ENCODE measurements at regions not wholly inside any gene's neighbourhood (a gene's known extent, or its start where the extent isn't known, plus 50 kb on each side); places are given as distances from the start of the nearest gene placed in this dataset.

DNA sequence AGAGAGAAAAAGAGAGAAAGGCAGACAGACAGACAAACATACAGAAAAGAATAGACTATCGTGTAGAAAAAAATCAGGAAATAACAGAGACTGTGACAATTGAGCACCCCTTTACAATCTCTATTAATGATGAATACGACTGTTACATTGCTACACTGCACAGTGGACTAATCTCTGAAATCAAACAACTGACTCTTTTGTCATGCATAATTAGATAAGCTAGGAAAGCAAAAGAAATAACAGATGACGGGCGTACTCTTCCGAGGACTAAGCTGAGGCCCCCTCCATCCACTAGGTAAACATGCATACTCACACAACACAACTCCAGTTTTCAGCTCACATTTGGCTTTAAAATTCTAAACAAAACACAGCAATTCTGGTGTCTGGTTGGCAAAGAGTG, 267.0 kb downstream of the NOL4 start:
- DNase-seq (ENCODE audit: low spot score): no peak

DNA sequence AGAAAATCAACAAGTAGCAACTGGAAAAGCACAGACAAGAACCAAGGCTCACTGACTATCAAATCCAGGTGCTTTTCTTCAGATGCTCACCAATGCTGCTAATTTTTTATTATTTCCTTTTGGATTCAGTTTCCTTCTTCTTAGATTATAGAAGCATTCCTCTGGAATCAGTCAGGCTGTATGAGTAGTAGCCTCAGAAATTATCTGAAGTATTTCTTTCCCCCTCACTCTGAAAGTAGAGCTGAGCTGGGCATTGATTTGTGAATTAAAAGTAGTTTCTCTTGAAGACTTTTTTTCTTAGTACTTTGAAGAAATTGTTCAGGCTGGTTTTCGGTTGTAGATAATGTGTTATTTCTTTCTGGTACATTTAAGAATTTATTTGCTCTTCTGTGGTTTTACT, 273.7 kb downstream of the NOL4 start:
- no peak for DNase-seq (ENCODE audit: low spot score)

DNA sequence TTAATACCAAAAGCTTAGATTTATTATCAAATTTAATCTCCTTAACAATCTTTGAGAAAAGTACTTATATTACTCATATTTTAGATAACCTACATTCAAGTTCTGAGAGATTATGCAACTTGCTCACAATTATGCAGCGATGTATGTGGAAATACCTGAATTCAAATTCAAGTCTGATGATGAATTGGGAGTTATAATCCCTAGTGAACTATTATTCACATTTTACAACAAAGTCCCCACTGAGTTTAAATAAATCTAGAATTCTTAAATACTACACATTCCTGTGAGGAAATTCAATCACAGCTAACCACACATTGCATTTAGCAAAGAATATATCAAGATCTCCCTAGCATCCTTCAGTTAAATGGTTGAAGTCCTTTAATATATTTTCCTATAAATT, 278.4 kb downstream of the NOL4 start:
- DNase-seq (ENCODE audit: low spot score): no peak

DNA sequence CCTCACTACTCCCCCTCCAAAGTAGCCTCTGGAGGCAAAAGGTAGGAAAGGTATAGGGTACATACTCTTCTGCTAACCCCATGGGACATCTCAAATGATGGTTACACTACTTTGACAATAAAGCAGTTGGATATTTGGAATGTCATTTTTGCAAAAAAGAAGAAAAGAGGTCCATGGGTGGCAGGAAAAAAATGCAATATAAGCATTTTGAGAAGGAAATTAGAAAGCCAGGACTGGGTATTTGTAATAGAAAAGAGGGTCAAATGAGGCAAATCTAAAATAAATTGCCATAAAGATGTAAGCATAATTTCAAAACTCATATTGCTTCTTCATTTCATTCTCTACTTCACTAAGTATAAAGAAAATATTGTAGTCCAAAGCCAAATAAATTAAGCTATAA, 280.2 kb downstream of the NOL4 start:
- no peak for DNase-seq (ENCODE audit: low spot score)

DNA sequence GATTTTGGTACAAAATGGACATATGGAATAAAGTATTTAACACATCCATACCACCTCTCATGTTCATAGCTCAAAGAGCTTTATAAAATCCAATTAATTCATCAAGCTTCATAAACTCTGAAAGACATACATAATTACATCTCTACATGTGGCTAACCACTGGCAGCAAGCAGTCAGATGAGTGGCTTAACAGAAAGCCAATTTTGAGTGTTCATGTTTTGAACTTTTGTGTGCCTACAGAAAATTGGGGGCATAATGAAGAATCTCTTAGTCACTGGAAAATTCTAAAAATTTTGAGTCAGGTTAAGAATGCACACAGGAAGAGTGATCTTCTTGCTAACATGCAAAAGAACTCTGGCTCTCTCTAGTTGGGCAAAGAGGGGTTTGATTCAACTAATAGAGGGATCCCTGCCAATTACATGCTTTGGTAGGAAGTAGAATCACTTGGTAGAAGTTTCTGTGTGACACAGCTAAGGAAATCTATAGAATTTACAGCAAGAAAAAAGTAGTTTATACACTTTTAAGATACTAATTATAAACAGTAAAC, 287.4 kb downstream of the NOL4 start:
- no peak for DNase-seq (ENCODE audit: low spot score)

DNA sequence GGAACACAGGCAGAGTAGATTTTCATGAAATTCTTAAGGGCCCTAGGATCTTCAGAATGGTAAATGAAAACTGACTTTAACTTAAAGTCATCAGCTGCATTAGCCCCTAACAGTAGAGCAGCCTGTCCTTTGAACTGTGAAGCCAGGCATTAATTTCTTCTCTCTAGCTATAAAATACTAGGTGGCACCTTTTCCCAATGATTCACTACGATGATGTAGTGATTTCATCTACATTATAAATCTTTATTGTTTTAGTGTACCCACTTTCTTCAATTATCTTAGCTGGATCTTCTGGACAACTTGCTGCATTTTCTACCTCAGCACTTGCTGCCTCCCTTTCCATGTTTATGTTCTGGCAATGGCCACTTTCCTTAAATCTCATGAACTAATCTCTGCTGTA, 290.5 kb downstream of the NOL4 start:
- no peak for DNase-seq (ENCODE audit: low spot score)

DNA sequence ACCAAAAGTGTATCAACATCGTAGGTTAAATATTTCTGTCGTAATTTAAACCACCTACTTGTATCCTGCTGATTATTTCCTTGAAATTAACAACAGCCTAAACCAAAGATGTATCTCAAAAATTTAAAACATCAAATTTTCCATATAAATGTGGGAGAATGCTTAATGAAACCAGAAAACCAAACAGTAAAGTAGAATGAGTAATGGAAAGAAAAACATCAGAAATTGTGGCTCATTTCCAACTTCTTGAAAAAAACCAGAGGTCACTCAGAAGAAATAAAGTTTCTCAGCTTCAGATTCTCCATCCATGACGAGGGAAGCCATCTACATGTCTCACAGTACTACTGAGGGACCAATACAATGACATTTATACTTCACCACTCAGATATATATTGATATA, 296.5 kb downstream of the NOL4 start:
- DNase-seq (ENCODE audit: low spot score): no peak

DNA sequence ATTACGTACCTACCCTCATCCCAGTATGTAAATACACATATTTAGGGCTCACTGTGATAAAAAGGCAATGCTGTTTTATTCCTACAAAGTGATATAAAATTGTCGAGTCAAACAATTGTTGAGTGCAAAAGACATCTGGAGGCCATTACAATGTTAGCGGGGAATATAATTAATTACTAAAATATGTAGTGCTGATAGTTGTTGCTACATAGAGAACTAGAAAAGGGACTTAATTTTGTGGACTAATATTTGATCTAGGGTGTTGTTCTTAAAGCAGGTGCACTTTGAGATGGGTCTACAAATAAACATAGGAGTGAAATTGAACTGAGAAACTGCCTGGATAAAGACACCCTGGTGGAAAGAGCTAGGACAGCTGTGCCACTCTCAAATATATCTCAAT, 300.1 kb downstream of the NOL4 start:
- no peak for DNase-seq (ENCODE audit: low spot score)

DNA sequence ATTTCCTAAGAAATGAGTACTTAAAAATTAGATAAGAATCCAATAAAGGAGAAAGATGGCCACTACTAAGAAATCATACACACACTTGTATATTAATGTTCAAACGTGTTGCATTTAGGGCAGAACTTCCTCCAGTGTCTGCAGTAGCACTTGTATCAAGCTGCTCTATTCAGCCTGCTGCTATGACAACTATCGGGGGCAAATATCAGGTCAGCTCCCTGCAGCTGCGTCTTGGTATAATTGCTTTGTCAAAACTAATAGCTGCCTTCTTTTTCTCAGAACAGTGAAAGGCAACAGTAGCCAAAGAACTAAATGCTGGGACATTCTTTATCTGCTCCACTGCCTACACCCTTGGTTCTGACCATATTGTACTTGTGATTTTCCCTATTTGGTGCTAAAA, 300.7 kb downstream of the NOL4 start:
- no peak for DNase-seq (ENCODE audit: low spot score)

DNA sequence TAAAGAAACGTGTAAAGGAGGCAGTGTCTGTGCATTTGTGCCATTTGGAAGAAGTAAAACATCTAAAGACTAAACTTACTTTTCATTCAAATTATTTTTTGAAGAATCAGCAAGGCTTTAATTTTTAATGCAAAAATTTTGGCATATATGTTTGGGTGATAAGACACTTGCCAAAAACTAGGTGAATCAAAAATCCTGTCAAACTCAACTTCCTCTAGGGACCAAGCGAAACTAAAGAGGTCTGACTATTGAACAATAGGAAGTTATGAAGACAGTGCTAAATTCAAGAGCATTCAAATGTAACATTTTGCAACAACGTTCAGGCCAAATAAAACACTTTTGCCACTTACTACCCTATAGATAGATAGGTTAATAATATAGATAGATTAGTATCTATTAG, 306.1 kb downstream of the NOL4 start:
- DNase-seq (ENCODE audit: low spot score): no peak

DNA sequence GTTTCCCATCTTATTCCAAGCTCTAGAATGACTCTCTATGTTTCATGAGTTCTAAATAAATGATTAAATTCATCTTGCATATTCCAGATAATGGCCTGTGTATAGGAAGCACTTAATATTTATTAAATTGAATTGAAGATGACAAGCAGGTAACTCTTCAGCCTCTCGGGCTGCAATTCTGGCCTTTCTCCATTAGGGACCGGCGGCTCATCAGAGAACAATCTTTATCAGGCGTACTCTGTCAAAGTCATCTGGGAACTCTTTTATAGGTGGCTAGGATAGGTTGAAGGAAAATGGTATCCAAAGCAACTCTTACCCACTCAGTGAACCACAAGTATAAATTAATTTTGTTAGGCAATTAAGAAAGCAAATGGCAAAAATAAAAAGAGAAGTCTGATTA, 308.5 kb downstream of the NOL4 start:
- no peak for DNase-seq (ENCODE audit: low spot score)

DNA sequence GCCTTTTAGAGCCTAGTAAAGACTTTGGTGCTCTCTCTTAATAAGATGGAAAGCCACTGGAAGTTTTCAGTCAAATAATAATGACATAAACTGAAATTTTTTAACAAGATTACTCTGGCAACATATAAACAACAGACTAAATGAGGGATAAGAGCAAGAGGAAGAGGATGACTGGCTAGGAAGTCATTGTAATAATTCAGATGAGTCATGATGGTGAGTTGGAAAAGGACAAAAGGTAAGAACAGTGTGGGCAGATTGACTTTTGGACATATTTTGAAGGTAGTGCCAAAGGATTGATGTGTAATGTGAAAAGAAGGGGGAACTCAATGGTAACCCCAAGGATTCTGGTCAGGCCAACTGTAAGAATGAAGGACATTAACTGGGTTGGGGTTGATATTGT, 310.3 kb downstream of the NOL4 start:
- no peak for DNase-seq (ENCODE audit: low spot score)

DNA sequence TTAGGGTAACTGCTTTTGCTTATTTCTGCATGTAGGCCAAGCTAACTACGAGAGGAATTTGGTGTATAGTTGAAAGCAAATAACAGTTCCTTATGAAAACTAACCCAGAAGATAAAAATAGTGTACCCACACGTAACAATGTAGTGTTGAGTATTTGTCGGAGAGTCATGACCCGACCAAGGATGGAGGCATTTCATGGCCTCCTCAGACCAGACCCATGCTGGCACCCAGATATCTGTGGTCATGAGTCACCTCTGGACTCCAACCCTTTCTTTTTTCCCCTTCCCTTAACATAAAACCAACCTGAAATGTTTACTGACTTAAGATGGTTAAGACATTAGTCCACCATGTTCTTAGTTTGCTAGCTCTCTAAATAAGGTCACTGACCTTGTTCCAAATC, 318.7 kb downstream of the NOL4 start:
- no peak for DNase-seq (ENCODE audit: low spot score)

DNA sequence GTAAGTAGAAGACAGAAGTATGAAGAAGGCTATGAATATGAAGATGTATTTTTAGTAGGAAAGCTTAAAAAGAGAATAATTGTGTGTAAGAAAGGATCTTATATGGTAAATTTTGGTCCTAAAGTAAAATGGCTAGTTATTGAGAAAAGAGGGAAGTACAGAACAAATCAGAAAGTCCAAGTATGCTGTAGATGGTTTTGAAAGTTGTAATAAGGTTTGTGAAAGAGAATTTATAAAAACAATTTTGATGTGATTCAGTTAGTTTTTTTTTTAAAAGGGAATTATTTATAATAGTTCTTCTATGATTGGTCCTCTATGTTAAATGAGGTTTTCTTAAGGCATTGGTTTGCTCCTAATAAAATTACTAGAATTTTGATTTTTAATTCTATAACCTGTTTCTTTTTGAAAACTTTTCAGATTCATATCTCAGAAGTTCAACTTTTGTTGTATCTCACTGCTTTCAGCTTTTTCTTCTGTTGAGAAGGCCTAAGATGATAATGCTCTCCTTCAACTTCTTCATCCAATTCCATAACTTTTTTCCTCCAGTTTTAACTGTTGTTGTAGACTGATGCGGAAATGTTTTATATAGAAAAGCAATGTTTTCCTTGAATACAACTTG, 322.7 kb downstream of the NOL4 start:
- DNase-seq (ENCODE audit: low spot score): no peak

DNA sequence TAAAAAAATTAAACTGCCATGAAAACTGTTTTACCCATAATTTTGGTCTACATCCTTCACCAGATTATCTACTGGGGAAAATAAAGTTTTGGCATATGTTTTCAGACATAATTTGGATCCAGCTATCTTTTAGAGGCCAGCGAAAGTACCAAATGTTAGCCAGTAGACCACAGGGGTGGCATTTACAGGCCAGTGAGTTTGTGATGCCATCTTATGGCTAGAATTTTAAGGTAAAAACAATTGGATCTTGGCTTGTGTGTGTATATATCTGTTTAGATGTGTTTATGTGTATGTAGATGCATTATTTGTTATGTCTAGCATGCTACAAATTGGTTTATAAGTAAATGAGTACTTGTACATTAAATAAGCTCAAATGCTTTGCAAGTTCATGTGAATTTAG, 322.6 kb downstream of the ASXL3 start:
- DNase-seq (ENCODE audit: low spot score): no peak

DNA sequence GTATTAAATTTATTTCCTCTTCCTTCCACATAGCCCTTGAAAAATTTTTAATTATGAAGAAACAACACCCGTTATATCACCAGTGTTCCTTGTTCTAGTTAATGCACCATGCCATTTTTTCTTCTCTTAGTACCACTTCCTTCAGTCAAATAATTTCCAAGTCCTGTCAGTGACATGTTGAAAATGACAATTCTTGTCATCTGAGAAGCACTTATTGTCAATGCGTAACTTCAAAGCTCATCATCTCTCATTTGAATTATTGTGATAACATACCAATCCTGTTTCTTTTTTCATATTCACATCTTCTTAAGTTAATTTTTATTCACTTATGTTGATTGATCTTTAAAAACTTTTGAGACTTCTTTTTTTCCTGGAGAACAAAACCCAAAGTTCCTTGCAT, 320.4 kb downstream of the ASXL3 start:
- no peak for DNase-seq (ENCODE audit: low spot score)

DNA sequence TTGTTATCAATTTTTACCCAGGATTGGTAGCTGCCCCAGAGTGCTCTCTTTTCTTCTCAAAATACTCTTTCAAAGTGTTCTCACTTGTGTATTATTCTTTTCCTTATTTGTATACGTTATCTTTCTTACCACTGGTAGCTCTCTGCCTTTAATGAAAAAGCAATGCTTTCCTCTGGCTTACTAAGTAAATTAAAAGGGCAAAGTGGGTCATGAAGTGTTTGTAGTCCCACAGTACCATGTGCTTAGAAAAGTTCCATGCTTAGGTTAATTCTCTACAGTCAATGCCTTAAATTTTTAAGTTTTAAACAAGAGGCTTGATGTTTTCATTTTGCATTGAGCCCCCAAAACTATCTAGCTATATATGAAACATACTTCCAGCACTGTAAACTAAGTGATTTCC, 300.2 kb downstream of the ASXL3 start:
- DNase-seq (ENCODE audit: low spot score): no peak

DNA sequence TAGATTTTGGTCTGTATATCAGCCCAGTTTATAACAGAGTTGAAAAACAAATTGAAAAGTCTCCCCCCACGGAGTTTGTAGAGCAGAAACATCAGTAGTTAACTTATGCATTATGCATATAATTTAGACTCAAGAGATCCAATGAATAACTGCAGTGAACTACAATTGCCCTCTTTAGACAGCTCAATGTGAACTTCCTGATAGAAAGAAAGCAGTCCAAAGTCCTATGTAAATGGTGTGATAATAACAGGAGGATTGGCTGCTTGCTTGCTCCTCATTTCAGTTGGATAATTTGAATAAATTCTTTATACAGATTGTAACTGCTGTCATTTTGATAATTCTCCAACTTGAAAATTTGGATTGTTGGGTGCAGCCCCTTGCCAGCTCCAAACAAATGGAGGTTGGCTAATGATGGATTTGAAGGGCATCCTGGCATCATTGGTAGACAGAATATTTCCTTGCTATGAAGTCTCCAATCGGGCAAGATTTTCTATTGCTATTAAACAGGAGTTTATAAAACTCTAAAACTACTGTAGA, 297.1 kb downstream of the ASXL3 start:
- DNase-seq (ENCODE audit: low spot score): no peak

DNA sequence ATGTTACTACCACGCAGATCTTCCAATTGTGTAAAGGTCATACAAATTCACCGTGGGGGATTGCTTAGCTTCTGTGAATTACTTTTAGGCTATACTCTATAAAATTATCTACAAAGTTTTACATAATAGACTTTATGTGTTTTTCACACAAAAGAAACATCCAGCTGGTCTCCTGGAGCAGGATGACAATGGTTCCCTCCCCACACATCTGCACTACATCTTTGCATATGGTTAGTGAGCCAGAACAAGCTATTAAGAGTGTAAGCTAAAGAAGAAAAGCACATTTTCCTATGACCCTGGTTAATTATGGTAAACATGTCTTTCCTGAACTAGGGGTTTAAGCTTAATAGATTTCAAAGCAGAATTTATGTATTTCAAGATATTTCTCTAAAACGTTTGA, 295.1 kb downstream of the ASXL3 start:
- DNase-seq (ENCODE audit: low spot score): no peak

DNA sequence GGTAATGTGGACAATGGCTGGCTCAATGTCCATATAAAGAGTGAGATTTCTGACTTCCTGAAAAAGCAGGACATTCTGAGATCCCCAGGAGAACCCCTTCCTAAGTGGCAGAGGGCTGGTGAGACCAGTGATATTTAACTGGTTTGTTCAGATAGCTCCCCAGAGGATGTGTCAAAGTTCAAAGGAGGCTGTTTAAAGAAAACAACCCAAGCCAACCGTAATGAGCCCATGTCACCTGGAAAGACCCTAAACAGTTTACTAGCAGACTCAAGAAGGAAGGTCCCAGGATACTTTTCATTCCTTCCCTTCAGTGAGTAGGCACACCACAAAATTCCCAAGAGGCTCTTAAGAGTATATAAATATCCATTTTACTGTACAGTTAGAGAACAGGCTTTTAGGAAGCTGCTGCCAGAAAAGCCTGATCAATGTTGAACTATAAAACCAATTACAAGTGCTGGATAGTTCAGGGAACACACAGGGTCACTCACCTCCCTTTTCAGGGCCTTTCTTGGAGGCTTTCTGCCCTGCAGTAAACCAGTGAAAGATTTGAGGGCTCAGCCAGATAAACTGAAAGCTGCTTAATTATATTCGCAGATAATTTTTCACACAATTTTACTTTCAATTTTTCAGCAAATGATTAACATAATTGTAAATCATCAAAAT, 293.5 kb downstream of the ASXL3 start:
- no peak for DNase-seq (ENCODE audit: low spot score)

DNA sequence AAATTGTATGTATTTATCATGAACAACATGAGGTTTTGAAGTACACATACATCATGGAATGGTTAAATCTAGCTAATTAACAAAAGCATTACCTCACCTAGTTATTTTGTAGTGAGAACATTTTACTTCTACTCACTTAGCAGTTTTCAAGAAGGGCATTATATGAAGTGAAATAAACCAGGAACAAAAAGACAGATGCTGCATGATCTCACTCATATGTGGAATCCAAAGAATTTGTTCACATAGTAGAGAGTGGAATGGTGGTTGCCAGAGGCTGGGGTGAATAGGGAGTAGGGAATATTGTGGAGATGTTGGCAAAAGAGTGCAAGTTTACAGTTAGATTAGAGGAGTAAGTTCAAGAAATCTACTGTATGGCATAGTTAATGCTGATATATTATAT, 292.0 kb downstream of the ASXL3 start:
- DNase-seq (ENCODE audit: low spot score): no peak

DNA sequence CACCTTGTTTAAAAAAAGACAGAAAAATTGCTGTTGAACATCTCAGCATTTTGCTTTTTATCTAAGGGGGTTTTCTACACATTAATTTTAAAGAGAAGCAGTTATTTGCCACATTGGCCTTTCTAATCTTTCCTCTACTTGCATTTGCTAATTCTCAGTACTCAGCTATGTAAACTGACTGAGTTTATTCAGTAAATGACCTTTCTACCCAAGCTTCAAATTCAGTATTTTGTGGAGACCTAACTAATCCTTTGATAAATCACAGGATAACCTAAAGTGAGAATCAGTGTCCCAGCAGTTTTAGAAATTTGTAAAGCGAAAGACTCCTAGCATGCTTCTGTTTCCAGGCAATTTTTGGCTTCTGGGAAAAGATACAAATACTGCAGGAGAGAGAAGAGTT, 288.4 kb downstream of the ASXL3 start:
- DNase-seq (ENCODE audit: low spot score): no peak

DNA sequence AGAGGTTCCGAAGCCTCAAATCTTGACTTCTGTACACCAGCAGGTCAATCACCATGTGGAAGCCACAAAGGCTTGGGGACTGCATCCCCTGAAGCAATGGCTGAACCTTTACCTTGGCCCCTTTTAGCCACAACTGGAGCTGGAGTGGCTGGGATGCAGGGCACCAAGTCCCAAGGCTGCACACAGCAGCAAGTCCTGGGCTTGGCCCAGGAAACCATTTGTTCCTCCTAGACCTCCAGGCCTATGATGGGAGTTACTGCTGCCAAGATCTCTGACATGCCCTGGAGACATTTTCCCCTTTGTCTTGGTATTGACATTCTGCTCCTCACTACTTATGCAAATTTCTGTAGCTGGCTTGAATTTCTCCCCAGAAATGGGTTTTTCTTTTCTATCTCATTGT, 285.9 kb downstream of the ASXL3 start:
- DNase-seq (ENCODE audit: low spot score): no peak

DNA sequence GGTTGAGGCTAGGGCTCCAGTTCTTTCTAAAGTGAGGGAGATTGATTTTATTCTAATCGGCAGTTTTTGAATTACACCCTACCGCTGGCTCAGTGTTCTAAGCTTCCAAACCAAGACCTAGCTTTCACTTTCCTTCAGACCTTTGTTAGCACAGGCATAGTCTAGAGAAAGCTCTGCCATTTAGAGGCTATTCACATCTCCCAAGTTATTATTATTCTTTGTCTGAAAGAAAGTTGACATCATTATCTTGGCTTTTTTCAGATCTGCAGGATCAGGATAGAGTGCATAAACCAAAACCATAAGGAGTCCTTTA, 276.8 kb downstream of the ASXL3 start:
- no peak for DNase-seq (ENCODE audit: low spot score)

Data from LoVo (cell line).